ENCODE measurements at regions not wholly inside any gene's neighbourhood (a gene's known extent, or its start where the extent isn't known, plus 50 kb on each side); places are given as distances from the start of the nearest gene placed in this dataset.

GRCh38 chr12:90499795-90500194 lies 455.2 kb downstream of the CCER1 start:
- Histone ChIP-seq H3K9ac (ENCODE audit: low read depth in 2 of 2, low read length in 2 of 2) (no peak overlapping the region), H3K36me3 (no peaks in the 10 kb centered on the region), H3K27me3 (no peaks in the 10 kb centered on the region), H3K4me1 (no peaks in the 10 kb centered on the region), H3K4me3 (no peak overlapping the region), H3K27ac (no peak overlapping the region), H3K9me3 (no peaks in the 10 kb centered on the region)
- intact Hi-C loops (cut with DNase I) = no loop called here
- TF ChIP-seq CTCF (IDR thresholded peaks at IDR 0.05) = no peak
- no peak for DNase-seq

- no peak overlapping the region for H3K4me3 ChIP-seq
- H3K9ac ChIP-seq (ENCODE audit: low read depth in 2 of 2, low read length in 2 of 2) = no peak overlapping the region
- no peak for TF ChIP-seq CTCF (IDR thresholded peaks at IDR 0.05)
- no peaks in the 10 kb centered on the region for H3K4me1 ChIP-seq
- no peak overlapping the region for H3K27ac ChIP-seq
- H3K9me3 ChIP-seq = no peaks in the 10 kb centered on the region
- H3K27me3 ChIP-seq = no peaks in the 10 kb centered on the region
- intact Hi-C loops (cut with DNase I) = no loop called here
- DNase-seq = no peak
- no peaks in the 10 kb centered on the region for H3K36me3 ChIP-seq
Observed at GRCh38 chr12:90497923-90498545, 456.9 kb downstream of the CCER1 start.

- no peak overlapping the region for H3K27ac ChIP-seq
- H3K27me3 ChIP-seq = no peaks in the 10 kb centered on the region
- H3K4me3 ChIP-seq = no peak overlapping the region
- H3K36me3 ChIP-seq = no peaks in the 10 kb centered on the region
- no peaks in the 10 kb centered on the region for H3K4me1 ChIP-seq
- intact Hi-C loops (cut with DNase I) = no loop called here
- no peak for DNase-seq
- TF ChIP-seq CTCF (IDR thresholded peaks at IDR 0.05) = no peak
- no peak overlapping the region for H3K9ac ChIP-seq (ENCODE audit: low read depth in 2 of 2, low read length in 2 of 2)
- H3K9me3 ChIP-seq = no peaks in the 10 kb centered on the region
Observed at GRCh38 chr12:90490355-90490754, 464.6 kb downstream of the CCER1 start.

GRCh38 chr12:90489141-90489540 lies 465.8 kb downstream of the CCER1 start:
- no peak overlapping the region for H3K27ac ChIP-seq
- H3K27me3 ChIP-seq = no peaks in the 10 kb centered on the region
- no peak for DNase-seq
- no peaks in the 10 kb centered on the region for H3K4me1 ChIP-seq
- no peak overlapping the region for H3K4me3 ChIP-seq
- no peaks in the 10 kb centered on the region for H3K36me3 ChIP-seq
- H3K9me3 ChIP-seq = no peaks in the 10 kb centered on the region
- no peak overlapping the region for H3K9ac ChIP-seq (ENCODE audit: low read depth in 2 of 2, low read length in 2 of 2)
- TF ChIP-seq CTCF (IDR thresholded peaks at IDR 0.05) = no peak
- intact Hi-C loops (cut with DNase I) = no loop called here

- H3K9ac ChIP-seq (ENCODE audit: low read depth in 2 of 2, low read length in 2 of 2) = no peak overlapping the region
- H3K4me3 ChIP-seq = no peak overlapping the region
- H3K27ac ChIP-seq = no peak overlapping the region
- TF ChIP-seq CTCF (IDR thresholded peaks at IDR 0.05) = no peak
- no peaks in the 10 kb centered on the region for H3K4me1 ChIP-seq
- no peaks in the 10 kb centered on the region for H3K36me3 ChIP-seq
- H3K27me3 ChIP-seq = no peaks in the 10 kb centered on the region
- intact Hi-C loops (cut with DNase I) = no loop called here
- DNase-seq = no peak
- H3K9me3 ChIP-seq = no peaks in the 10 kb centered on the region
Observed at GRCh38 chr12:90485560-90485959, 469.4 kb downstream of the CCER1 start.

Data from colonic mucosa (tissue), 4 donors.